ENCODE measurements at regions not wholly inside any gene's neighbourhood (a gene's known extent, or its start where the extent isn't known, plus 50 kb on each side); places are given as distances from the start of the nearest gene placed in this dataset.

DNA sequence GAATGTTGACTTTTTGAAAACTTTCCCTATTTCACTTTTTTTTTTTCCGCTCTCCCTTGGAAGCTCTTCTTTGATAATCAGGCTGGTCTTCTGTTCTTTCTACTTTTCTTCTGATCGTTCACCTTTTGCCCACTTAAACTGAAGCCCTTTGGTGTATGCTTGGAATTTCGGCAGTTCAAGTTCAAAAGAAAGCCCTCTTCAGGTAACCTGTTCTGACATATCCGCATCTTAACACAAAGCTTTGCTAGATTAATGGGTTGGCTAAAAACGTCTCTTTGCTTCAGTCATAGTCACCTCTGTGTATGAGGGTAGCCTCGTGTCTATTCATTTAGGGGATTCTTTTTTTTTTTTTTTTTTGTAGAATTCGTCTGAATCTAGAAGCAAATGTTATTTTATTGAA, 1115.8 kb upstream of the RBFOX1 start:
- DNase-seq (ENCODE audit: insufficient read length, low spot score) (no peak), FAIRE-seq (no peak)
- TF ChIP-seq POLR2A (IDR thresholded peaks at IDR 0.05; ENCODE audit: low read depth, low read length): no peak

DNA sequence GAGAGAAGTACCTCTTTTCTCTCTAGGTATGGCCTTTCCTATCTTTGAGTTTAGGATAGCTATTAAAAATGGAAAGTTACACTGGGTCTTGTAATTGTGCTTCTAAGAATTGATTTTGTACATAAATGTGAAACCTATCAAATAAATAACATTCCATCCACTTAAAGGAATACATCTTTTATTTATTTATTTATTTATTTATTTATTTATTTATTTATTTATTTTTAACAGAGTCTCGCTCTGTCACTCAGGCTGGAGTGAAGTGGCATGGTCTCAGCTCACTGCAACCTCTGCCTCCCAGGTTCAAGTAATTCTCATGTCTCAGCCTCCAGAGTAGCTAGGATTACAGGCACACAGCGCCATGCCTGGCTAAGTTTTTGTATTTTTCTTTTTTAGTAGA, 1114.0 kb upstream of the EEF2KMT start:
- TF ChIP-seq POLR2A (IDR thresholded peaks at IDR 0.05; ENCODE audit: low read depth, low read length): no peak
- DNase-seq (ENCODE audit: insufficient read length, low spot score) (no peak), FAIRE-seq (no peak)

DNA sequence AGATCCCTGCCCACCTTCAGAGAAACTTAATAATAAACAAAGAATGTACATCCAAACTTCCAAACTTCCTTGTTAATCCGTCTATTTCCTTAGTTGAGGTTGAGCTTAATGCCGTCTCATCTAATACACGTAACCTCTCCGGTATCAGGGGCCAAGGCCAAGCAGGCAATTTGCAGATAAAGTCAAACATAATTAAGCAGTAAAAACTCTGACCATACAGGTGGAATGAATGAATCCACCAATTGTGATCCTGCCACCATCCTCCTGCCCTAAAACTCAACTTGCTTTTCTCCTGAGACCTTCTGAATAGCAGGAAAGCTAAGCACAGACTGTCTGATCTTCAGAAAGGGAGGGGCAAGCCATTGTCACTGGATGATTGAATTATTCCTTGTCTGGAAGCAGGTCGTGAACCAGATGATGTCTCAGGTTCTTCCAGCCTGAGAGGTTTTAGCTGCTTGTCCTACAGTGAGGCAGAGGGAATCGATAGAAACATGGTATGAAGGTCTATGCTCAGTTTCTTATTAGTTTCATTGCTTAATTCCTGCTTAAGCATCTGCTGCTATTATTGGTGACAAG, 1111.8 kb upstream of the EEF2KMT start:
- DNase-seq (ENCODE audit: insufficient read length, low spot score) (no peak), FAIRE-seq (no peak)
- no peak for TF ChIP-seq POLR2A (IDR thresholded peaks at IDR 0.05; ENCODE audit: low read depth, low read length)

DNA sequence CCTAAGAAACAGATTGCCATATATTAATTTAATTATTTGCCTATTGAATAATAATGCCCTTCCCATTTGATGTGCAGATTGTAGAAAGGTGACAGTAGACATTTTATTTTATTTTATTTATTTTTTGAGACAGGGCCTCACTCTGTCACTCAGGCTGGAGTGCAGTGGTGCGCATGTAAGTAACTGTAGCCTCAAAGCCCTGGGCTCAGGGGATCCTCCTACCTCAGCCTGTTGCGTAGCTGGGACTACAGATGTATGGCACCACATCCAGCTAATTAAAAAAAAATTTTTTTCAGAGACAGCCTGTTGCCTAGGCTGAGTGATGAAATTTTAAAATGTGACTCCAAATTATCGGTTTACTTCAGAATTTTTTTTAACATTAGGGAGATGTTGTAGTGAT, 1110.0 kb upstream of the EEF2KMT start:
- DNase-seq (ENCODE audit: insufficient read length, low spot score) (no peak), FAIRE-seq (no peak)
- TF ChIP-seq POLR2A (IDR thresholded peaks at IDR 0.05; ENCODE audit: low read depth, low read length): no peak

DNA sequence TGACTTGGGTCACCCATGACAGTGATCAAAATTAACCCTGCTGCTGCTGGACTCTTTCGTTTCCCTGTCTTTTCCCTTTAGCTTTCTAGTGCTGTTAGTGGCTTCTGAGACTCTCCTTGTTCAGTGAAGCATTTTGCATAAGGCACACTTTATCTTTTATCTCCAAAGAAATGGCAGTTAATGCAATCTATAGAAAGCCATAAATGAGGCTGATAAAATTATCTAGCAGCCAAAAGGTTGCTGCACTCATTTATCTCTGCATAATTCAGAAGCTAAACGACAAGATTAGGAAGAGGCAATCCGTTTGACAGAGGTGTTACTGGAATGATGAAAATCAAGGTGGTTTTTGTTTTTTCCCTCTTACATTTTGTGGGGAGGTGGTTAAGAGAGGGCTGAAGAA, 1109.5 kb upstream of the EEF2KMT start:
- DNase-seq (ENCODE audit: insufficient read length, low spot score) (no peak), FAIRE-seq (no peak)
- TF ChIP-seq POLR2A (IDR thresholded peaks at IDR 0.05; ENCODE audit: low read depth, low read length): no peak

DNA sequence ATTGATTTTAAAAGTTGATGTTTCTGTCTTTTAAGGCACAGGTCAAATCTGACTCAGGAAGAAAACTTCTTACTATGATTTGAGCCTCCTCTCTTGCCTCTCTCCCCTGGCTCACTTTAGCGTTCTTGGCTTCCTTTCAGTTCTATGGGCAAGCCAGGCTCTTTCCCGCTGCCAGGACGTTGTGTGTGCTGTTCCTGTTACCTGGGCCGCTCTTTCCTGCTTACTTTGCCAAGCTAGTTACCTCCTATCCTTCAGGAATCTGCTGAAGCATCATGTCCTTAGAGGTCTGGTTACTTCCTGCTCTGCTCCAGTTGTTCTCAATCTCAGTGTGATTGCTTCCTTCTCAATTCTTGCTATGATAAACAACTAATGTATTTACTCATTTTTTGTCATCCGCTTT, 1108.5 kb upstream of the EEF2KMT start:
- no peak for TF ChIP-seq POLR2A (IDR thresholded peaks at IDR 0.05; ENCODE audit: low read depth, low read length)
- no peak for FAIRE-seq
- no peak for DNase-seq (ENCODE audit: insufficient read length, low spot score)

DNA sequence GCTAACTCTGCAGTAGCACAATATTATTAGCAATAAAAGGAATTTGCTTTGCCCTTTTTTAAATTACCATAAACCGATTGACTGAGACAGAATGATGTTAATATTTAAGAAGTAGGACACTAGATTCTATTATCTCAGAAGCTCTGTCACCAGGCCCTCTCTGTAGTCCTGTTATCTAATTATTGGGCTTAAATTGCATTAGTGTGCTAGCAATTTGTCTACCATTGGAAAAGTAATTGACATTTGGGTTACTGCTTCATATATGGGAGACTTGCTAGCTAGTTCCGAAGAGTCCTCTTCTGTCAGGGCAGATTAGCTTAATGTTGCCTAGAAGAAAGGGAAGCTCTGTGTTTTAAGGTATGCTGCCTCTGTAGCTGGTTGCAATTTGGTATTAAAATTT, 1107.3 kb upstream of the EEF2KMT start:
- no peak for TF ChIP-seq POLR2A (IDR thresholded peaks at IDR 0.05; ENCODE audit: low read depth, low read length)
- no peak for FAIRE-seq

DNA sequence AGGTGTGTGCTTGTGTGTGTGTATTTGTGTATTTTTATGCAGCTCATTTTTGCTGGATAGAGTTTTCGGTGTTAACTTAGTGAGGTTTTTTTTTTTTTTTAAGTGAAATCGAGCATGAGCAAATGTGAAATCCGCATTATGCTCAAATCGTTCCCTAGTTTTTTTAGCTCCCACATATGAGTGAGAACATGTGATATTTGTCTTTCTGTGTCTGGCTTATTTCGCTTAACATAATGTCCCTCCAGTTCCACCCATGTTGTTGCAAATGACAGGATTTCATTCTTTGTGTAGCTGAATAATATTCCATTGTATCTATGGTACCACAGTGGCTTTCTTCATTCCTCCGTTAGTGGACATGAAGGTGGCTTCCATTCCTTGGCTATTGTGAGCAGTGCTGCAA, 1103.3 kb upstream of the EEF2KMT start:
- TF ChIP-seq POLR2A (IDR thresholded peaks at IDR 0.05; ENCODE audit: low read depth, low read length): no peak
- no peak for DNase-seq (ENCODE audit: insufficient read length, low spot score)
- no peak for FAIRE-seq

More for the DNA sequence above, 1107.3 kb upstream of the EEF2KMT start:
- no peak for DNase-seq (ENCODE audit: insufficient read length, low spot score)

DNA sequence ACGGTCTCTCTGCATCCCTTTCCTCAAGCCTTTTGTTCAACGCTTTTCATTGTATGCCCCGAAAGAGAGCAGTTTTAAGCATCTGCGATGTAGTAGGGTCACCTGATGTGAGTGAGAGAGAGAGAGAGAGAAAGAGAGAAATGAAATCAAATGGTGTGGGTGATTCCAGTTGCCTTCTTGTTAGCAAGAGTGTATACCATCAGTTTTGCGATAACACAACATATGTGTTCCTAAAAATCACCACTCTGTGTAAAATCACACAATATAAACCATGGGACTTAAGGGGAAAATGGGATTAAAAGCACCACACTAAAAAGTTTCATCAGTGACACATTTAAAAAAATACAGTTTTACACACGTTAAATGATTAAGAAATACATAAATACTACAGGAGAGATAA, 1102.7 kb upstream of the EEF2KMT start:
- DNase-seq (ENCODE audit: insufficient read length, low spot score): no peak
- FAIRE-seq: no peak
- TF ChIP-seq POLR2A (IDR thresholded peaks at IDR 0.05; ENCODE audit: low read depth, low read length): no peak

DNA sequence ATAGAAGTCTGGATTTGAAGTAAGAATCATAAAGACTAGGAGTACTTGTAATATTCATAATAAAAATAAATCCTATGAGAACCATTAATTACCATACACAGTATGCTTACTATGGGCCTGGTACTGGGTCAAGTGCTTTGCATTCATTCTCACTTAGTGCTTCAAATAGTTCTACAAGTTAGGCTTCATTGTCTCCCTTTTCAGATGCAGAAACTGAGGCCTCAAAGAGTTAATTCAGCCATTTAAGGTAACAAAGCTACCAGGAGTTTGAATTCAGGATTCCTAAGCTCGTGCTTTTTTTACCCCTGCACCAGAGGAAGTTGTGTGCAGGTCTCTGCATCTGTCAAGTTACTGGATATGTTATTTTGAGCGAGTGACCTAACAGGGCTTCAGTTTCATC, 1098.4 kb upstream of the EEF2KMT start:
- DNase-seq (ENCODE audit: insufficient read length, low spot score) (no peak), FAIRE-seq (no peak)
- no peak for TF ChIP-seq POLR2A (IDR thresholded peaks at IDR 0.05; ENCODE audit: low read depth, low read length)

DNA sequence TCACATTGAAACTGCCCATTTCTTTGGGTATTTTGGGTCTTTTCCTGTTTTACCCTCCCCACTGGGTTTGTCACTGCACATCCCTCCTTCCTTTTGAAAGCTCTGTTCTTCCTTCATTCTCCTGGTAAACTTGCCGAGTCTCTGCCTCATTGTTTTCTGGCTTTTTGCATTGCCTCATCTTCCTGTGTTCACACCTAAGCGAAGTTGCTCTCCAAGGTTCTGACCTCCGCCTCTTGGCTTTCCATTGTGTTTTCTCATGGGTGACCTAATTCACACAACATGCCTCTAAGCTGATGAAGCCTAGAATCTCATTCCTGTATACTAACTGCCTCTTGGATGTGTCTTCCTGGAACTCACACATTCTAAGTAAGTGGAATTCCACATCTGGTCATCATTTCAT, 1096.1 kb upstream of the EEF2KMT start:
- no peak for FAIRE-seq
- TF ChIP-seq POLR2A (IDR thresholded peaks at IDR 0.05; ENCODE audit: low read depth, low read length): no peak
- no peak for DNase-seq (ENCODE audit: insufficient read length, low spot score)

DNA sequence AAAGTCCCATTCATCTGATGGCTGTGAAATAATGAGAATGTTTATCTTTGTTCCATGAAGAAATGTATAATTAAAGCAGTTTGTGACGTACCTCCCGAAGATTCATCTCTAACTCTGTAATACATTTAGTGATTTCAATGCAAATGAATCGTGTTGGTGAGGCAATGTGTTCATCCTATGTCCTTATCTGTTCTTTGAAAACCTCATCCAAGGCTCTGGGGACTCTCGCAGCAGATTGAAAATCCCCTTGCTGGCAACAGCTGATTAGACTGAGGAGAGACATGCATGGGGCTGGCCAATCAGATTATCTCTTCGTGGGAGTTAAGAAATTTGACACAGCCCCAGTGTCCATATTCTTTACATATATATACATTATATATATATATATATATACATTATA, 1095.4 kb upstream of the EEF2KMT start:
- no peak for FAIRE-seq
- no peak for TF ChIP-seq POLR2A (IDR thresholded peaks at IDR 0.05; ENCODE audit: low read depth, low read length)
- no peak for DNase-seq (ENCODE audit: insufficient read length, low spot score)

DNA sequence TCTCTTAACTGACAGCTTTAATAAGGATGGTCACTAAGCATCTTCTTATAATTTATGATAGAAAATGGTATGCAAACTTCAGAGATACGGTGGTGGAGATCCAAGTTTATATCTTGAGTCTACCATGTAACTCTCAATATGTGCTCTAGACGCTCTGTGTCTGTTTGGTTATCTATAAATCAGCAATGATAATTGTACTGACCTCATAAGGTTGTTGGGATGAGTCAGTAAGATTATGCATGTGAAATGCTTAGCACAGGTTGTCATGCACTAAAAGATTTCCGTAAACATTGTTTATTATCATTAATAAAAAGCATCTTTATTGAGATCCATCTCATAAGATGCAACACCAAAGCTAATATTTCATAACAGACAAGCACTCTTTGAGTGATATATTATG, 1094.9 kb upstream of the EEF2KMT start:
- FAIRE-seq (no peak), DNase-seq (ENCODE audit: insufficient read length, low spot score) (no peak)
- no peak for TF ChIP-seq POLR2A (IDR thresholded peaks at IDR 0.05; ENCODE audit: low read depth, low read length)

DNA sequence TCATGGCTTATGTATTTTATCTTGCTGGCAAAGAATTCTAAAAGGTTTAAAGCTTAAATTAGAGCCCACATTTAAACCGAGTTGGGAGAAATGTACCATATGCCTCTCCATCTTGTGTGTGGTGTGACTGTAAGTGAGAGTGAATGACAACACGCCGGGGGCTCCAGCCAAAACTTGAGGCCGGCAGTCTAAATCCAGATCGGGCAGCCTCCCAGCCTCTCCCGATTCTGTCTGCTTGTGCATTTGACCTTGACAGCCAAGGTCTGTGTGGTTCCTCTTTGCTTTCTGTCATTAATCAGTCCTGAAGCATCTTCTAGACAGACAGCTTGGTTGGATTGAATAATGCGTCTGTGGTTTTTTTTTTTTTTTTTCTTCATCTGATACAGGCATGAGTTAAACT, 1093.2 kb upstream of the EEF2KMT start:
- FAIRE-seq (no peak), DNase-seq (ENCODE audit: insufficient read length, low spot score) (no peak)
- no peak for TF ChIP-seq POLR2A (IDR thresholded peaks at IDR 0.05; ENCODE audit: low read depth, low read length)

DNA sequence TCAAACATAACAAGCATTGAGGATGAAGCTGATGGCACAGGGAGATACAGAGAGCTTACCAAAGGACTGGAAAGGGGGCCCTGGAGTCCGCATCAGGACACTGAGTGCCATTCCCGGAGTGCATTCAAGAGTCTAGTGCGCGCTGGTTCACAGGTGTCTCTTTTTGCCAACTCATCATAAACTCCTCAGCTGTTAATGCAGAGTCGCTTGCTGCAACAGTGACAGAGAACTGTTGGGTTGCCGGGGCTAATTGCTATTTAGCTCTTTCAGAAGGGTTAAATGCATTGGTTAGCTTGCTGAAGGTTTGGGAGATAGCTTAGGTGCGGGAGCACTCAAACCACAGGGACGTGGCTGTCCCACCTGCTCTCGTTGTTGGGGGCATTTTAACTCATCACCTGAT, 1091.6 kb upstream of the EEF2KMT start:
- no peak for DNase-seq (ENCODE audit: insufficient read length, low spot score)
- no peak for FAIRE-seq
- TF ChIP-seq POLR2A (IDR thresholded peaks at IDR 0.05; ENCODE audit: low read depth, low read length): no peak

DNA sequence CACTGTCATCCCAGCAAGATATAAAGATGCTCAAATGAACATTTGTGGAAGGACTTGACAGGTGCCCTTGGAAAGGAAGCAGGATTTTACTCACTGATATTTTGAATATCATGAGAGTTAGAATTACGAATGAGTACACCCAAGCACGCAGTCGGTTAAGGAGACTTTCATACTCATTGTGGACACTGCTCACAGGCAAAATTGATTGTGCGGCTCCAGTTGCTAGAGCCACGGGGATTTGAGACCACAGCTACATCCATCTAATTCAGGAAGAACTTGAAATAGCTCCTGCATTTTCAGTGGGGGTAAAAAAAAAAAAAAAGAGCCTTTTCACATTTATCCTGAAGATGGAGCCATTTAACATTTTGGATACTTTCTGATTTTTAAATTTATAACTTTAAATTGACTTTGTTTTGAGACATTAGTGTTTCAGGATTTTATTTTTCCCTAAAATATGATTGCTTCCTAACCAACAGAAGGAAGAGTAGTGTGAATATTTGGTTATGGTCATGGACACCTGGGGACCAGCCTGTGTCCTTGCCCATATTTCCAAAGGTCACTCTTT, 1080.1 kb upstream of the EEF2KMT start:
- FAIRE-seq: no peak
- DNase-seq (ENCODE audit: insufficient read length, low spot score): no peak
- no peak for TF ChIP-seq POLR2A (IDR thresholded peaks at IDR 0.05; ENCODE audit: low read depth, low read length)

Measured in H54 (cell line).